ENCODE measurements at regions not wholly inside any gene's neighbourhood (a gene's known extent, or its start where the extent isn't known, plus 50 kb on each side); places are given as distances from the start of the nearest gene placed in this dataset.

DNA sequence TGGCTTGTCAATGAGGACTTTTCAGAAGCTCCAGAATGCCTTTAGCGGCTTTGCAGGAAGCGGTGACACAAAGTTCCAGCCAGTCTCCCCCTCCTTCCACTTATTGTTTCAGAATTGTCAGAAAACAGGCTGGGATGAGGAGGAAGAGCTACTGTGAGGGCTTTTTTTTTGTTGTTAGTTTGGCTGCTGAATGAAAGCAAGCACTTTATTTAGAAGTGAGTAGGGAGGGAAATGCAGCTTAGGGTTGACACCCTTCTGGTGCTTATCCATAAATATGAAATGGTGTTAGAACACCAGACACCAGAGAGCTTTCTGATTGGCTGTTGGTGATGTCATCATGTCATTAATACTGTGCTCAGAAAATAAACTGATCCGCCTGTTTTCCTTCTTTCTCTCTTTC is 251.5 kb downstream of the SOX4 start:
- no peak for FAIRE-seq
- TF ChIP-seq EZH2 (IDR thresholded peaks at IDR 0.05; ENCODE audit: low read length) = no peak
- TF ChIP-seq, protein P1, sequence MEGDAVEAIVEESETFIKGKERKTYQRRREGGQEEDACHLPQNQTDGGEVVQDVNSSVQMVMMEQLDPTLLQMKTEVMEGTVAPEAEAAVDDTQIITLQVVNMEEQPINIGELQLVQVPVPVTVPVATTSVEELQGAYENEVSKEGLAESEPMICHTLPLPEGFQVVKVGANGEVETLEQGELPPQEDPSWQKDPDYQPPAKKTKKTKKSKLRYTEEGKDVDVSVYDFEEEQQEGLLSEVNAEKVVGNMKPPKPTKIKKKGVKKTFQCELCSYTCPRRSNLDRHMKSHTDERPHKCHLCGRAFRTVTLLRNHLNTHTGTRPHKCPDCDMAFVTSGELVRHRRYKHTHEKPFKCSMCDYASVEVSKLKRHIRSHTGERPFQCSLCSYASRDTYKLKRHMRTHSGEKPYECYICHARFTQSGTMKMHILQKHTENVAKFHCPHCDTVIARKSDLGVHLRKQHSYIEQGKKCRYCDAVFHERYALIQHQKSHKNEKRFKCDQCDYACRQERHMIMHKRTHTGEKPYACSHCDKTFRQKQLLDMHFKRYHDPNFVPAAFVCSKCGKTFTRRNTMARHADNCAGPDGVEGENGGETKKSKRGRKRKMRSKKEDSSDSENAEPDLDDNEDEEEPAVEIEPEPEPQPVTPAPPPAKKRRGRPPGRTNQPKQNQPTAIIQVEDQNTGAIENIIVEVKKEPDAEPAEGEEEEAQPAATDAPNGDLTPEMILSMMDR (optimal IDR thresholded peaks at IDR 0.05 in 1 of 3, IDR thresholded peaks at IDR 0.05 in 1 of 3, conservative IDR thresholded peaks at IDR 0.05 in 1 of 3; ENCODE audit: extremely low read depth in 1 of 3, insufficient read depth in 2 of 3, low read length in 3 of 3) = no peak
- H3K9me3 ChIP-seq (ENCODE audit: control insufficient read depth, low read depth, low read length) = no peaks in the 10 kb centered on the region
- no peak overlapping the region for H3K9ac ChIP-seq (ENCODE audit: control insufficient read depth, extremely low read depth, insufficient read depth, low read length)
- H3K4me1 ChIP-seq (ENCODE audit: control insufficient read depth, extremely low read depth, insufficient read depth, low read length) = peaks cover 5% of the 10 kb centered on the region
- H4K20me1 ChIP-seq (ENCODE audit: control insufficient read depth, extremely low read depth, insufficient read depth, low read length) = no peaks in the 10 kb centered on the region
- no peaks in the 10 kb centered on the region for H3K27me3 ChIP-seq (ENCODE audit: control insufficient read depth, extremely low read depth, insufficient read depth, low read length)
- no peak overlapping the region for H3K27ac ChIP-seq (ENCODE audit: control insufficient read depth, insufficient read depth, low read length)
- no peaks in the 10 kb centered on the region for H3K9me1 ChIP-seq (ENCODE audit: control insufficient read depth, extremely low read depth, insufficient read depth, low read length)
- DNase-seq (ENCODE audit: low read depth, low spot score) = no peak
- no peak overlapping the region for H3K4me3 ChIP-seq (ENCODE audit: control insufficient read depth in 2 of 3, extremely low read depth in 1 of 3, insufficient read depth in 2 of 3, low read depth in 1 of 3, low read length in 3 of 3)
- no peak overlapping the region for H2AFZ ChIP-seq (ENCODE audit: control insufficient read depth, low read length)
- no peaks in the 10 kb centered on the region for H3K79me2 ChIP-seq (ENCODE audit: control insufficient read depth, insufficient read depth, low read length)
- no peak overlapping the region for H3K4me2 ChIP-seq (ENCODE audit: control insufficient read depth, extremely low read depth, insufficient read depth, low read depth, low read length)
- dilution Hi-C loops (cut with MboI; ENCODE audit: extremely low pct_ligation_motif_present, low sequenced_read_pairs) = no loop called here
- no peaks in the 10 kb centered on the region for H3K36me3 ChIP-seq (ENCODE audit: control insufficient read depth in 2 of 2, extremely low read depth in 1 of 2, insufficient read depth in 2 of 2, low read length in 2 of 2)

DNA sequence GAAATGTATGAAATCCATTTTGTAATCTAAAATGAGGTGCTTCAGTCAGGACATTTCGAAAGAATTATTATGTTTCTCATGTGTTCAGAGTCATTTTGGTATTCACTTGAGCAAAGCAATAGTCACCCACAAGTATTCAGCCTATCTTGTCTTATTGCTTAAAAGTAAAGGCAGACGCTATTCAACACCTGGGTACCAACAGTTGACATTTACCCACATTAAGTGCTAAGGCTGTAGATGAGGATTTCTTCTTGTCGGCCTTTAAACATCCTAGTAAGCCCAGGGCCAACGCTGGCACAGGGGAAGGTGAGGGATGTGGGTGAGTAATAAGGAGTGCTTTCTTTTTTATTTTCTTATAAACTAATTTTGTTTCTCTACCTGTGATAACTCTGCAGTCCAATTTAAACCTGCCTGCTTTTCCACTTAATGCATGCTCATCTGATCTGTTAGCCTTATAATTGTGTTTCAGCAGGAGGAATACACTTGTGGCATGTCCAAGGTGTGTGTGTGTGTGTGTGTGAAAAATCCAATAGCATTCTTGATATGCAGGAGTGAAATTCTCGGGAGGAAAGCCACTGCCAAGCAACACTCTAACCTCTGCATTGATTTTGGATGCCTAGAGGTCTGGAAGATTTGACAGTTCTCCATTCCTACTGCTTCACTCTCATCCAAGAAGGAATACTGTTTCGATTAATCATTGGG is 252.0 kb downstream of the SOX4 start:
- DNase-seq (ENCODE audit: low read depth, low spot score) (no peak), FAIRE-seq (no peak)
- Histone ChIP-seq H3K9me3 (ENCODE audit: control insufficient read depth, low read depth, low read length) (no peaks in the 10 kb centered on the region), H4K20me1 (ENCODE audit: control insufficient read depth, extremely low read depth, insufficient read depth, low read length) (no peaks in the 10 kb centered on the region), H3K9ac (ENCODE audit: control insufficient read depth, extremely low read depth, insufficient read depth, low read length) (no peak overlapping the region), H3K27me3 (ENCODE audit: control insufficient read depth, extremely low read depth, insufficient read depth, low read length) (no peaks in the 10 kb centered on the region), H3K27ac (ENCODE audit: control insufficient read depth, insufficient read depth, low read length) (no peak overlapping the region), H3K79me2 (ENCODE audit: control insufficient read depth, insufficient read depth, low read length) (no peaks in the 10 kb centered on the region), H3K4me1 (ENCODE audit: control insufficient read depth, extremely low read depth, insufficient read depth, low read length) (no peaks in the 10 kb centered on the region), H3K4me3 (ENCODE audit: control insufficient read depth in 2 of 3, extremely low read depth in 1 of 3, insufficient read depth in 2 of 3, low read depth in 1 of 3, low read length in 3 of 3) (no peak overlapping the region), H3K9me1 (ENCODE audit: control insufficient read depth, extremely low read depth, insufficient read depth, low read length) (no peaks in the 10 kb centered on the region), H3K4me2 (ENCODE audit: control insufficient read depth, extremely low read depth, insufficient read depth, low read depth, low read length) (no peak overlapping the region), H2AFZ (ENCODE audit: control insufficient read depth, low read length) (no peak overlapping the region), H3K36me3 (ENCODE audit: control insufficient read depth in 2 of 2, extremely low read depth in 1 of 2, insufficient read depth in 2 of 2, low read length in 2 of 2) (no peaks in the 10 kb centered on the region)
- TF ChIP-seq EZH2 (IDR thresholded peaks at IDR 0.05; ENCODE audit: low read length) = no peak
- TF ChIP-seq, protein P1 (optimal IDR thresholded peaks at IDR 0.05 in 1 of 3, IDR thresholded peaks at IDR 0.05 in 1 of 3, conservative IDR thresholded peaks at IDR 0.05 in 1 of 3; ENCODE audit: extremely low read depth in 1 of 3, insufficient read depth in 2 of 3, low read length in 3 of 3) = no peak
- dilution Hi-C loops (cut with MboI; ENCODE audit: extremely low pct_ligation_motif_present, low sequenced_read_pairs) = no loop called here

All from keratinocyte (primary cell).